Progenitor cell of endocrine pancreas (in vitro differentiated cells): ENCODE measurements at regions not wholly inside any gene's neighbourhood (a gene's known extent, or its start where the extent isn't known, plus 50 kb on each side); places are given as distances from the start of the nearest gene placed in this dataset.
A peak's percentile ranks its signal among the peaks of the same experiment; 100 is the strongest.

Source experiments
- DNase-seq: peaks from one replicate; pipeline ENCODE4 v3.0.0; 2021; ENCODE audit warnings: low spot score; ENCODE audit not compliant: unreplicated experiment
- H3K27ac Mint-ChIP-seq: 2 replicates; pipeline ENCODE4 v1.8.0; 2021; ENCODE audit warnings: mild to moderate bottlenecking, moderate library complexity, mixed read lengths
- H3K27me3 Mint-ChIP-seq: 2 replicates; pipeline ENCODE4 v1.8.0; 2021; ENCODE audit warnings: mixed read lengths
- H3K36me3 Mint-ChIP-seq: 2 replicates; pipeline ENCODE4 v1.8.0; 2022; ENCODE audit warnings: mixed read lengths; ENCODE audit not compliant: insufficient read depth
- H3K4me1 Mint-ChIP-seq: 2 replicates; pipeline ENCODE4 v1.8.0; 2021; ENCODE audit warnings: low read depth, mixed read lengths
- H3K4me3 Mint-ChIP-seq: 2 replicates; pipeline ENCODE4 v1.8.0; 2021; ENCODE audit warnings: low read depth, mild to moderate bottlenecking, moderate library complexity, mixed read lengths
- H3K9me3 Mint-ChIP-seq: 2 replicates; pipeline ENCODE4 v1.8.0; 2021; ENCODE audit warnings: low read depth, mixed read lengths
- TF ChIP-seq, protein P1 (sequence below): fragments of 200-600 bp; sonication (generic); IDR thresholded peaks from one replicate; pipeline ENCODE4 v1.5.0; 2021; ENCODE audit warnings: antibody characterized with exemption, mild to moderate bottlenecking; ENCODE audit not compliant: unreplicated experiment

GRCh38 chr4:26032630-26033317, 118.8 kb downstream of the SMIM20 start:
- no peaks in the 10 kb centered on the region for H3K9me3 Mint-ChIP-seq
- TF ChIP-seq, protein P1, sequence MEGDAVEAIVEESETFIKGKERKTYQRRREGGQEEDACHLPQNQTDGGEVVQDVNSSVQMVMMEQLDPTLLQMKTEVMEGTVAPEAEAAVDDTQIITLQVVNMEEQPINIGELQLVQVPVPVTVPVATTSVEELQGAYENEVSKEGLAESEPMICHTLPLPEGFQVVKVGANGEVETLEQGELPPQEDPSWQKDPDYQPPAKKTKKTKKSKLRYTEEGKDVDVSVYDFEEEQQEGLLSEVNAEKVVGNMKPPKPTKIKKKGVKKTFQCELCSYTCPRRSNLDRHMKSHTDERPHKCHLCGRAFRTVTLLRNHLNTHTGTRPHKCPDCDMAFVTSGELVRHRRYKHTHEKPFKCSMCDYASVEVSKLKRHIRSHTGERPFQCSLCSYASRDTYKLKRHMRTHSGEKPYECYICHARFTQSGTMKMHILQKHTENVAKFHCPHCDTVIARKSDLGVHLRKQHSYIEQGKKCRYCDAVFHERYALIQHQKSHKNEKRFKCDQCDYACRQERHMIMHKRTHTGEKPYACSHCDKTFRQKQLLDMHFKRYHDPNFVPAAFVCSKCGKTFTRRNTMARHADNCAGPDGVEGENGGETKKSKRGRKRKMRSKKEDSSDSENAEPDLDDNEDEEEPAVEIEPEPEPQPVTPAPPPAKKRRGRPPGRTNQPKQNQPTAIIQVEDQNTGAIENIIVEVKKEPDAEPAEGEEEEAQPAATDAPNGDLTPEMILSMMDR = no peak
- H3K4me3 Mint-ChIP-seq = no peak overlapping the region
- peak overlapping the region; percentile 26 for H3K27ac Mint-ChIP-seq
- DNase-seq = no peak
- H3K4me1 Mint-ChIP-seq = peaks cover 27% of the 10 kb centered on the region
- H3K27me3 Mint-ChIP-seq = peaks cover 25% of the 10 kb centered on the region
- H3K36me3 Mint-ChIP-seq = no peaks in the 10 kb centered on the region

DNA sequence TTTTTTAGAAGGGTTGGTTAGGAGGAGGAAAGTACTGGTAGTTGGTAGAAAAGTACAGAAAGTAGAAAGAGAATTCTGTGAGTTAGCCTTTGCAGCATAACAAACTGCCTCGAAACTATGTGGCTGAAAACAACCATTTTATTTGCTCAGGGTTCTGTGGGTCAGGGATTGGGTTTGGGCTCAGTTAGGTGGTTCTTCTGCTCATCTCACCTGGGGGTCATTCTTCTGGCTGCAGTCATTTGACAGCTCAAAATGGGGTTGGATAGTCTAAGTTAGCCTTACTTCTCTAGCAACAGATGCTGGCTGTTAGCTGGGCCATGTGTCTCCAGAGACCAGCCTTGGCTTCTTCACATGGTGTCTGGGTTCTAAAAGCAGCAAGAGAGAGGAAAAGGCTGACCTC, 119.4 kb downstream of the SMIM20 start:
- TF ChIP-seq, protein P1 = no peak
- peaks cover 25% of the 10 kb centered on the region for H3K27me3 Mint-ChIP-seq

GRCh38 chr4:26034849-26035248, 120.8 kb downstream of the SMIM20 start:
- H3K4me3 Mint-ChIP-seq = no peak overlapping the region
- no peaks in the 10 kb centered on the region for H3K36me3 Mint-ChIP-seq
- H3K27me3 Mint-ChIP-seq = peaks cover 23% of the 10 kb centered on the region
- H3K27ac Mint-ChIP-seq = no peak overlapping the region
- H3K4me1 Mint-ChIP-seq = peaks cover 30% of the 10 kb centered on the region
- H3K9me3 Mint-ChIP-seq = no peaks in the 10 kb centered on the region
- no peak for DNase-seq
- TF ChIP-seq, protein P1 = no peak

More for the DNA sequence above, 119.4 kb downstream of the SMIM20 start:
- Mint-ChIP-seq H3K36me3 (no peaks in the 10 kb centered on the region), H3K27ac (no peak overlapping the region), H3K4me1 (peaks cover 27% of the 10 kb centered on the region), H3K9me3 (no peaks in the 10 kb centered on the region), H3K4me3 (no peak overlapping the region)
- DNase-seq = no peak

GRCh38 chr4:26035921-26036320, 121.9 kb downstream of the SMIM20 start:
- Mint-ChIP-seq H3K9me3 (no peaks in the 10 kb centered on the region), H3K27me3 (peaks cover 13% of the 10 kb centered on the region), H3K4me3 (no peak overlapping the region), H3K27ac (no peak overlapping the region), H3K4me1 (peaks cover 22% of the 10 kb centered on the region), H3K36me3 (no peaks in the 10 kb centered on the region)
- DNase-seq = no peak
- TF ChIP-seq, protein P1 = no peak

DNA sequence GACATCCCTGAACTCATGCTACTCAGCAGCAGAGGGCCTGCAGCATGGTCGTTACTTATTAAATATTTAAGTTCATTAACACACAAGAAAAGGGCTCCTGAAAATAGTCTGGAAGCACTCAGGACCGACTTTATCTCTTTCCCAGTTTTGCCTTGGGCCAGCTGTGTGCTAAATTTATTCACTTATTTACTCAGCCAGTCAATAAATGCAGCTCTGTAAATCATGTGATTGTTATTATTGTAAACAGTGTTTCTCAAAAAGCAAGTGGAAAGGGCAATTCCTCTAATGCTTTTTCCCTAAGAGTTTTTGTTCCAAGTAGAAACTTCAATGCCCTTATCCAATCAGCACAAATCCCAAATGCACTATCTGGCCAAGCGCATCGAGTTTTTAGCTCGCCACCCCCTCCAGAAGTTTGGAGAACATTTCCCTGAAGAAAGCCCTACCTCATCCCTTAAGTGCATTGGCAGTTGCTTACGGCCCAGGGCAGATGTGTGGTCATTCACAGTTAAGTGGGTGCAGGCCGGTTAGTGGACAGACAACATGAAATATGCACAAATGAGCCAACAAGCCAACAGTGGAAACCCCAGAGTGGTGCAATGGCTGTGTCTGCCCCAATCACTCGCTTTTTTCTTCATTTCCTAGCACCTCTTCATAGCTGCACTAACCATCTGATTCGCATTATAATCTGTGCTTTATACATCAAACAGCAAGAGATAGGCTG, 125.8 kb downstream of the SMIM20 start:
- H3K4me1 Mint-ChIP-seq = peaks cover 4% of the 10 kb centered on the region
- H3K36me3 Mint-ChIP-seq = no peaks in the 10 kb centered on the region
- no peak for DNase-seq
- no peak overlapping the region for H3K4me3 Mint-ChIP-seq
- peaks cover 11% of the 10 kb centered on the region for H3K27me3 Mint-ChIP-seq
- H3K9me3 Mint-ChIP-seq = no peaks in the 10 kb centered on the region
- TF ChIP-seq, protein P1 = no peak
- no peak overlapping the region for H3K27ac Mint-ChIP-seq
